ENCODE measurements at regions not wholly inside any gene's neighbourhood (a gene's known extent, or its start where the extent isn't known, plus 50 kb on each side); places are given as distances from the start of the nearest gene placed in this dataset.
"Not testable (repeated sequence)": the region's sequence is repeated elsewhere in the genome, so short reads cannot be mapped to it uniquely, and the experiment has no call there.

GRCh38 chr16:55019419-55020131 is 88.9 kb downstream of the IRX5 start:
- TF ChIP-seq, protein P1, sequence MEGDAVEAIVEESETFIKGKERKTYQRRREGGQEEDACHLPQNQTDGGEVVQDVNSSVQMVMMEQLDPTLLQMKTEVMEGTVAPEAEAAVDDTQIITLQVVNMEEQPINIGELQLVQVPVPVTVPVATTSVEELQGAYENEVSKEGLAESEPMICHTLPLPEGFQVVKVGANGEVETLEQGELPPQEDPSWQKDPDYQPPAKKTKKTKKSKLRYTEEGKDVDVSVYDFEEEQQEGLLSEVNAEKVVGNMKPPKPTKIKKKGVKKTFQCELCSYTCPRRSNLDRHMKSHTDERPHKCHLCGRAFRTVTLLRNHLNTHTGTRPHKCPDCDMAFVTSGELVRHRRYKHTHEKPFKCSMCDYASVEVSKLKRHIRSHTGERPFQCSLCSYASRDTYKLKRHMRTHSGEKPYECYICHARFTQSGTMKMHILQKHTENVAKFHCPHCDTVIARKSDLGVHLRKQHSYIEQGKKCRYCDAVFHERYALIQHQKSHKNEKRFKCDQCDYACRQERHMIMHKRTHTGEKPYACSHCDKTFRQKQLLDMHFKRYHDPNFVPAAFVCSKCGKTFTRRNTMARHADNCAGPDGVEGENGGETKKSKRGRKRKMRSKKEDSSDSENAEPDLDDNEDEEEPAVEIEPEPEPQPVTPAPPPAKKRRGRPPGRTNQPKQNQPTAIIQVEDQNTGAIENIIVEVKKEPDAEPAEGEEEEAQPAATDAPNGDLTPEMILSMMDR (IDR thresholded peaks at IDR 0.05; ENCODE audit: low read depth, low read length), result no peak
- H3K4me3 ChIP-seq (replicated peaks in 1 of 2; ENCODE audit: low read depth in 2 of 2, low read length in 2 of 2), result no peak overlapping the region
- DNase-seq (ENCODE audit: low read depth in 2 of 2), result no peak

- TF ChIP-seq, protein P1 (IDR thresholded peaks at IDR 0.05; ENCODE audit: low read depth, low read length), result no peak
- peak; percentile 27 to 57 for DNase-seq (ENCODE audit: low read depth in 2 of 2)
- no peak overlapping the region for H3K4me3 ChIP-seq (replicated peaks in 1 of 2; ENCODE audit: low read depth in 2 of 2, low read length in 2 of 2)
Measured at GRCh38 chr16:55021595-55022475, 91.2 kb downstream of the IRX5 start.

- DNase-seq (ENCODE audit: low read depth in 2 of 2); H3K4me3 ChIP-seq (replicated peaks in 1 of 2; ENCODE audit: low read depth in 2 of 2, low read length in 2 of 2): not testable (repeated sequence)
Measured at GRCh38 chr16:55027260-55027659, 96.6 kb downstream of the IRX5 start.

DNA sequence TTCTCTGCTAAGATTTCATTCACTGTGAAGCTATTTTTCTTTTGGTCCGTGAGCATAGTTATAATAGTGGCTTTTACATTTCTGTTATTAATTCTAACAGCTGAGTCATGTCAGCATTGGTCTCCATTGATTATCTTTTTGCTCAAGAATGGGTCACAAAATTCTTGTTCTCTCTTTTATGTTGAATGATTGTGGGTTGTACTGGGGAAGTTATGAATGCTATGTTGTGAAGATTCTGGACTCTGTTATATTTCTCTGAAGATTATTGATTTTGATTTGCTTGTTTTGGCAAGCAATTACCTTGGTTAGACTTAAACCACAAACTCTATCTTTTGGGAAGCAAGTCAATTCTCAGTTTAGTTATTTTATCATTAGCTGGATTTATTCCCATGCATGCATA is 98.8 kb downstream of the IRX5 start:
- DNase-seq (ENCODE audit: low read depth in 2 of 2), result no peak
- no peak overlapping the region for H3K4me3 ChIP-seq (replicated peaks in 1 of 2; ENCODE audit: low read depth in 2 of 2, low read length in 2 of 2)
- TF ChIP-seq, protein P1 (IDR thresholded peaks at IDR 0.05; ENCODE audit: low read depth, low read length), result no peak

- no peak for DNase-seq (ENCODE audit: low read depth in 2 of 2)
- no peak overlapping the region for H3K4me3 ChIP-seq (replicated peaks in 1 of 2; ENCODE audit: low read depth in 2 of 2, low read length in 2 of 2)
- TF ChIP-seq, protein P1 (IDR thresholded peaks at IDR 0.05; ENCODE audit: low read depth, low read length), result no peak
Measured at GRCh38 chr16:55030944-55031343, 100.3 kb downstream of the IRX5 start.

- TF ChIP-seq, protein P1 (IDR thresholded peaks at IDR 0.05; ENCODE audit: low read depth, low read length), result no peak
- no peak for DNase-seq (ENCODE audit: low read depth in 2 of 2)
- H3K4me3 ChIP-seq (replicated peaks in 1 of 2; ENCODE audit: low read depth in 2 of 2, low read length in 2 of 2), result no peak overlapping the region
Measured at GRCh38 chr16:55031481-55031880, 100.8 kb downstream of the IRX5 start.

All from cardiac fibroblast (primary cell).